GM03348 (cell line): ENCODE measurements at regions not wholly inside any gene's neighbourhood (a gene's known extent, or its start where the extent isn't known, plus 50 kb on each side); places are given as distances from the start of the nearest gene placed in this dataset.
"Not testable (repeated sequence)": the region's sequence is repeated elsewhere in the genome, so short reads cannot be mapped to it uniquely, and the experiment has no call there.

ENCODE experiments used
- DNase-seq: peaks from one replicate; pipeline ENCODE4 v3.0.0; 2012; ENCODE audit warnings: low spot score

GRCh38 chr14:95818581-95818980, 58.1 kb upstream of the TUNAR start:
- no peak for DNase-seq

- DNase-seq: no peak
Observed at GRCh38 chr14:95817271-95817670, 59.4 kb upstream of the TUNAR start.

DNA sequence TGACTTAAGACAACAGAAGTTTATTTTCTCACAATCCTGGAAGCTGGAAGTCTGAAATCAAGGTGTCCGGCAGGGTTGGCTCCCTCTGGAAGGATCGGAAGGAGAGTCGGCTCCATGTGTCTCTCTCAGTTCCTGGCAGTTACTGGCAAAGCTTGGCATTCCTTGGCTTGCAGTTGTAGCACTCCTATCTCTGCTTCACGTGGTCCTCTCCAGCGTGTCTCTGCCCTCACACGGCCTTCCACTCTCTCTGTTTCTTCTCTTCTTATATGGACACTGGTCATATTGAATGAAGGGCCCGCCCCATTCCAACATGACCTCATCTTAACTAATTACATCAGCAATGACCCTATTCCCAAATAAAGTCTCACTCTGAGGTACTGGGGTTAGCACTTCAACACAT, 60.1 kb upstream of the TUNAR start:
- no peak for DNase-seq

DNA sequence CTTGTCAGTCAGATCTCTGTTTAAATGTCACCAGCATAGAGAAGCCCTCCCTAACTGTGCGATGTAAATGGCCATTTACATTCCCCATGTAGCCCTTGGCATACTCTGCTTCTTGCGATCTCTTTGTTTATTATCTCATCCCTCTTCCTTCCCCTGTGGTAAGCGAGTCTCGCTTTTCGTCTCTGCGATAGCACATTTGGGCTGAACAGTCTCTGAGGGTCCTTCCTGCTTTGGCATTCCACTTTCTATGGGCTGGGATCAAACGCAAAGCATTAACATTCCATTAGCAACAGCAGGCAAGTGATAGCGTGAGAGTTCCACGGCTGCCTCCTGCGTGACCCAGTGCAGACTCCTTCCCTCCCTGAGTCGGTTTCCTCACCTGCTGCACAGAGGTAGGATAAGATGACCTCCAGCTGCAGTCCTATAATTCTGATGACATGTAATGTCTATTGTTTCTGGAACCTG, 61.4 kb upstream of the TUNAR start:
- no peak for DNase-seq

GRCh38 chr14:95814363-95815225, 62.0 kb upstream of the TUNAR start:
- DNase-seq: no peak

DNA sequence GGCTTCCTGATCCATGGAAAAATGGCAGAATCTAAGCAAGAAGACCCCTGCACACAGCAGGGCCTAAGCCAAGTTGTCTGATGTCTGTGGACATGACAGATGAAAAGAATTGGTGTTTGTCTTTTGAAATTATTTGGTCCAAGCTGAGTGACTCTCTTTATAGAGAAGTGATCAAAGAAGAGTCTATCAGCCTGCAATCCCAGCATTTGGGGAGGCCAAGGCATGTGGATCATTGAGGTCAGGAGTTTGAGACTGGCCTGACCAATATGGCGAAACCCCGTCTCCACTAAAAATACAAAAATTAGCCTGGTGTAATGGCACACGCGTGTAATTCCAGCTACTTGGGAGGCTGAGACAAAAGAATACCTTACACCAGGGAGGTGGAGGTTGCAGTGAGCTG, 64.8 kb upstream of the TUNAR start:
- no peak for DNase-seq

GRCh38 chr14:95808371-95808770, 68.3 kb upstream of the TUNAR start:
- DNase-seq: no peak

DNA sequence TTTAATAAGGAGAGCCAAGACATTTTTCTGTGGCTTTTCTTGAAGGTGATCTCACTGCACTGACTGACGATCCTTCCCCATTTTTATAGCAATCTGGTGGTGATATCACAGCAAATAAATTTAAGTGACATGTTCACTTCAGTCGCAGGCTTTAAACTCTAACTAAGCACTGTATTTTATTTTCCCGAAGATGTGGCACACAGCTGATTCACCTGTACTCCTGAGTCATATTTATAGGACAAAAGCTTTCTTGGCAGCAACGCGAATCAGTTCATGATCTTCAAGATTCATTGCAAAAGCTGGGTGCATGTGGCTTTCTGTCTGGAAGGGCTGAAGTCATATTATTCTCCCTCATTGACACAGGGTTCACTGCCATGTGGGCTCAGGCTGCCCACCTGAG, 79.8 kb upstream of the TUNAR start:
- DNase-seq: no peak

GRCh38 chr14:95787941-95788340, 74.0 kb upstream of the TCL1A start:
- no peak for DNase-seq

DNA sequence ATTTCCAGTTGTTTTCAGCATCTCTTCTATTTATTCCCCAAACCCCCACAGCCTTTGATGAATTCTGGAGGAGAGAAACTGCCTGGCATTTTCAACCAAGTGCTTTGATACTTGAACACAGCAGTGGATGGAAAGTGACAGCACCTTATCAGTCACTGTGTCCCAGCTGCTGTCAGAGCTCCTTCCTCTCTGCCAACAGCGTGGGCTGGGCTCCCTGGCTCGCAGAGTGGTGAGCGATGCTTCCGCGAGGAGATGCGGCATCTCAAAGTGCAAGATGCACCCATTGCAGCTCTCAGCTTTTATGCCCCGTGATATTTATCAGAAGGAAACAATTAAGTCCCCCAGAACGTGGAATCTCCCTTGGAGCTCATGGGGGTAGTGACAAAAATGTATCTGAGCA, 72.6 kb upstream of the TCL1A start:
- DNase-seq: no peak

DNA sequence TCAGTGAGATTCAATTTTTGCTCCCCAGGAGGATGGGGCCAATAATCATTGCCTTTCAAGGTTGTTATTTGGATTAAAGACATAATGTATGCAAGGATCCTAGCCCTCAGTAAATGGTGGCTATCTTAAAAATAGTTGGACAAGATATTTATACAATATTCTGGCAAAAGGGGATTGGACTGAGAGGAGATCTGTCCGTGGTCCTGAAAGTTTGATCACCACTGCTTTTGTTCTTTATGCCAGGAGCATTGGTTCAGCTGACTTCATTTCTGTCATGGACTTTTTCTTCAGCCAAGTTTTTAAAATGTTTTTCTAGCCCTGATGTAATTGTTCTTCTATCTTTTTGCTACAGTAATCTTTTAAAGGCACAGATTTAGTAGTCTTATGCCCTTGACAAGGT, 70.2 kb upstream of the TCL1A start:
- DNase-seq: peak; percentile 47

- no peak for DNase-seq
Observed at GRCh38 chr14:95776798-95777534, 63.0 kb upstream of the TCL1A start.

- DNase-seq: peak; percentile 81
Observed at GRCh38 chr14:95774265-95775160, 60.6 kb upstream of the TCL1A start.

GRCh38 chr14:95770777-95771176, 56.9 kb upstream of the TCL1A start:
- no peak for DNase-seq

- DNase-seq: no peak
Observed at GRCh38 chr14:95769976-95770375, 56.1 kb upstream of the TCL1A start.

DNA sequence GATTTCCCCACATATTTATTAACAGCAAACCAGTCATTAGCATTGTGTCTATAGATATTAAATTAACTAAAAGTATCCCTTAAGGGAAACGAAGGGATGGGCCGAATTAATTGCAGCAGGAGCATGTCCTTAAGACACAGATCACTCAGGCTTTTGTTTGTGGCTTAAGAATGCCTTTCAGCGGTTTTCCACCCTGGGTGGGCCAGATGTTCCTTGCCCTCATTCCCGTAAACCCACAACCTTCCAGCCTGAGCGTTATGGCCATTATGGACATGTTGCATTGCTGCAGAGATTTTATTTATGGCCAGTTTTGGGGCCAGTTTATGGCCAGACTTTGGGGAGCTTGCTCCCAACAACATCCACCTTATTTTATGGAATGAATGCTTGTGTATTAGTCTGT, 55.5 kb upstream of the TCL1A start:
- DNase-seq: not testable (repeated sequence)

DNA sequence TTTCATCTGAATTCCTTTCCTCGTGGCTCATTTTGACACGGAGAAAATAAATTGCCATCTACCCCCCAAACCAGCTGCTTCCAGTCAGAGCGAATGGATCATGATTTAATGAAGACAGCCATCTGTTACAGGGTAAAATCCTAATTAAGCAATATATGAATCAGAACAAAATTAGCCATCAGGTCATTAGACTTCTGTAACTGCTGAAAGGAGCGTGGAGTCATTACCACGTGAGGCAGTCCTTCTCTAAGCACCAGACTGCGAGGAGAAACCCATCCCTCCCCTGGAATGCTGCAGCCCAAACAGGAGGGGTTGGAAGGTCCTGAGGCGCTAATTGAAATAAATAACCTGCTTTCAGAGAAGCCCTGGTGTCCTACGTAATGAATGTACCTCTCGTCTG, 51.1 kb upstream of the TCL1A start:
- DNase-seq: no peak

DNA sequence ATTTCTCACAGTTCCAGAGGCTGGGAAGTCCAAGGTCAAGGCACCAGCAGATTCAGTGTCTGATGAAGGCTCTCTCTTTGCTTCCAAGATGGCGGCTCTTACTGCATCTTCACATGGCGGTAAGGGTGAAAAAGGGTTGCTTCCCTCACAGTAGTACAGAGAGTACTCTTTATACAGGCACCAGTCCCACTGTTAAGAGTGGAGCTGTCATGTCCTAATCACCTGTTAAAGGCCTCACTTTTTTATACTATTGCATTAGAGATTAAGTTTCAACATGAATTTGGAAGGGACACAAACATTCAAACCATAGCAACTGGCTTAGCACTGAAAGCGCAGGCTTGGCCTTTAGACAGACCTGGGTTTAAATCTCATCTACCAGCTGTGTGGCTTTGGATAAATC, 50.0 kb upstream of the TCL1A start:
- no peak for DNase-seq
